Vagina (tissue), 2 donors: ENCODE measurements at regions not wholly inside any gene's neighbourhood (a gene's known extent, or its start where the extent isn't known, plus 50 kb on each side); places are given as distances from the start of the nearest gene placed in this dataset.

ENCODE experiments used
- DNase-seq, 2 donors: peaks; one replicate each; pipeline ENCODE4 v3.0.0-alpha.2; 2017; ENCODE audit errors: extremely low spot score in 2 of 2
- H3K27ac ChIP-seq: fragments of 200-600 bp; sonication (generic); one replicate; pipeline ENCODE4 v1.5.1; 2019
- H3K27me3 ChIP-seq: fragments of 200-600 bp; sonication (generic); one replicate; pipeline ENCODE4 v1.5.1; 2019
- H3K36me3 ChIP-seq, 2 donors: fragments of 200-600 bp; sonication (generic); one replicate each; pipeline ENCODE4 v1.5.1; 2017 to 2019
- H3K4me1 ChIP-seq: fragments of 200-600 bp; sonication (generic); one replicate; pipeline ENCODE4 v1.5.1; 2019
- H3K4me3 ChIP-seq, 2 donors: fragments of 200-600 bp; sonication (generic); 1 replicate in 1 of 2; 2 replicates in 1 of 2; pipeline ENCODE4 v1.5.1; 2016 to 2019
- H3K9me3 ChIP-seq: fragments of 200-600 bp; sonication (generic); one replicate; pipeline ENCODE4 v1.5.1; 2019
- POLR2A ChIP-seq, 2 donors: fragments of 450-650 bp; IDR thresholded peaks; one replicate each; pipeline ENCODE4 v1.6.1; 2017; ENCODE audit warnings: antibody characterized with exemption in 2 of 2, mild to moderate bottlenecking in 2 of 2, moderate library complexity in 2 of 2
- POLR2AphosphoS5 ChIP-seq, 2 donors: sonication (generic); formaldehyde crosslinking; IDR thresholded peaks; one replicate each; pipeline ENCODE4 v1.9.0; 2017; ENCODE audit warnings: antibody characterized with exemption in 2 of 2, mild to moderate bottlenecking in 2 of 2, low read depth in 1 of 2; ENCODE audit not compliant: insufficient read depth in 1 of 2
- intact Hi-C: fragments of 100-400 bp; cut with DNase I; formaldehyde crosslinking; loops from one replicate; pipeline ENCODE4 v1.15.1; 2023
- TF ChIP-seq, protein P1 (sequence below), 3 experiments: fragments of 450-650 bp in 2 of 3; fragments of 200-600 bp in 1 of 3; sonication (generic) in 1 of 3; IDR thresholded peaks; one replicate each; pipeline ENCODE4 v1.5.1; 2017 to 2019; ENCODE audit warnings: antibody characterized with exemption in 3 of 3, mild to moderate bottlenecking in 2 of 3, moderate library complexity in 2 of 3

DNA sequence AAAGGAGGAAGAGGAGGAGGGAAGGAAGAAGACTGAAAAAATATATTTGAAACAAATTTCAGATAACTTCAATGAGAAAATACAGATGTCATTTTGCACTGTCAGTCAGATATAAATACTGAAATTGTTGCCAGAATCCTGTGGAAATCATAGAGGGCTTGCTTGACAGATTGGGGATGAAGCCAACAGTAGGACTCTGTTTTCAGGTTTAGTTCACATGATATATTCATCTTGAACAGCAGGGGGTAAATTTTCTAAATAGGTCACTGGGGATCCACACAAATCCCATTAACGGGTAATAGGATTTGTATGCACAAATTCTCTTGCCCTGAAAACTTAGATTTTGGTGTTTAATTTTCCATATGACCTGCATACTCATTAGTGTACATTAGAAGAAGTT lies 103.3 kb upstream of the PCDH18 start:
- intact Hi-C loops, result no loop called here
- TF ChIP-seq POLR2A (IDR thresholded peaks at IDR 0.05) (no peak), POLR2AphosphoS5 (IDR thresholded peaks at IDR 0.05; ENCODE audit: insufficient read depth in 1 of 2, low read depth in 1 of 2) (no peak)
- TF ChIP-seq, protein P1, sequence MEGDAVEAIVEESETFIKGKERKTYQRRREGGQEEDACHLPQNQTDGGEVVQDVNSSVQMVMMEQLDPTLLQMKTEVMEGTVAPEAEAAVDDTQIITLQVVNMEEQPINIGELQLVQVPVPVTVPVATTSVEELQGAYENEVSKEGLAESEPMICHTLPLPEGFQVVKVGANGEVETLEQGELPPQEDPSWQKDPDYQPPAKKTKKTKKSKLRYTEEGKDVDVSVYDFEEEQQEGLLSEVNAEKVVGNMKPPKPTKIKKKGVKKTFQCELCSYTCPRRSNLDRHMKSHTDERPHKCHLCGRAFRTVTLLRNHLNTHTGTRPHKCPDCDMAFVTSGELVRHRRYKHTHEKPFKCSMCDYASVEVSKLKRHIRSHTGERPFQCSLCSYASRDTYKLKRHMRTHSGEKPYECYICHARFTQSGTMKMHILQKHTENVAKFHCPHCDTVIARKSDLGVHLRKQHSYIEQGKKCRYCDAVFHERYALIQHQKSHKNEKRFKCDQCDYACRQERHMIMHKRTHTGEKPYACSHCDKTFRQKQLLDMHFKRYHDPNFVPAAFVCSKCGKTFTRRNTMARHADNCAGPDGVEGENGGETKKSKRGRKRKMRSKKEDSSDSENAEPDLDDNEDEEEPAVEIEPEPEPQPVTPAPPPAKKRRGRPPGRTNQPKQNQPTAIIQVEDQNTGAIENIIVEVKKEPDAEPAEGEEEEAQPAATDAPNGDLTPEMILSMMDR (IDR thresholded peaks at IDR 0.05), result no peak
- DNase-seq, result no peak
- Histone ChIP-seq H3K27me3 (no peaks in the 10 kb centered on the region), H3K36me3 (no peaks in the 10 kb centered on the region), H3K4me3 (no peak overlapping the region), H3K27ac (no peak overlapping the region), H3K4me1 (no peaks in the 10 kb centered on the region), H3K9me3 (no peaks in the 10 kb centered on the region)

DNA sequence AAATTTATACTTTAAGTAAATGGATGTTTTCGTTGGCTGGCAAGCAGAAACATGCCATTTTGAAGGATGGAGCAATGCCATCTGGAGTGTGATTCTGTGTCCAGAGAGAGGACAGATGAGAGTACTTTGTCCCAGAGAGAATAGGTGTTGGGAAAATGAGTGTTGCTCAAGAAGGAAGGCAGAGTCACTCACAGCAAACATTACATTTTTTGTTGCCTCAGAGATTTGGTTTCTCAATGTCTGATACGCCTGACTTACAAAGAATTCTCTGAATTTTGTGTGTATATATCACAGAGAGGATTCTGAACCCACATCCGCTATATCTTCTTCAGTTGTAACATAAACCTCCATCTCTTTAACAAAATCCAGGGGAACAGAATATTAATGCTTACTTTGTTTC lies 102.8 kb upstream of the PCDH18 start:
- no peaks in the 10 kb centered on the region for H3K9me3 ChIP-seq

DNA sequence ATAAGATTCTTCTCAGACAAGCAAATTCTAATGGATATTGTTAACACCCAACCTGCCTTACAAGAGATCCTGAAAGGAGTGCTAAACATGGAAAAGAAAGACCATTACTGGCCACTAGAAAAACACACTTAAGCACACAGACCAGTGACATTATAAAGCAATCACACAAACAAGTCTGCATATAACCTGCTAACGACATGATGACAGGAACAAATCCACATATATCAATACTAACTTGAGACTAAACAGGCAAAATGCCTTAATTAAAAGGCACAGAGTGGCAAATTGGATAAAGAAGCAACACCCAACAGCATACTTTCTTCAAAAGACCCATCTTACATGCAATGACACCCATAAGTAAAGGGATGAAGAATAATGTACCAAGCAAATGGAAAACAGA lies 100.5 kb upstream of the PCDH18 start:
- no peaks in the 10 kb centered on the region for H3K27me3 ChIP-seq
- TF ChIP-seq POLR2AphosphoS5 (IDR thresholded peaks at IDR 0.05; ENCODE audit: insufficient read depth in 1 of 2, low read depth in 1 of 2), result no peak
- TF ChIP-seq, protein P1 (IDR thresholded peaks at IDR 0.05), result no peak
- no peak for TF ChIP-seq POLR2A (IDR thresholded peaks at IDR 0.05)
- DNase-seq, result no peak
- H3K4me1 ChIP-seq, result no peaks in the 10 kb centered on the region
- no peaks in the 10 kb centered on the region for H3K36me3 ChIP-seq
- intact Hi-C loops, result no loop called here
- H3K27ac ChIP-seq, result no peak overlapping the region
- H3K4me3 ChIP-seq, result no peak overlapping the region
- H3K9me3 ChIP-seq, result no peaks in the 10 kb centered on the region

More for the DNA sequence above, 102.8 kb upstream of the PCDH18 start:
- TF ChIP-seq, protein P1 (IDR thresholded peaks at IDR 0.05), result no peak
- TF ChIP-seq POLR2AphosphoS5 (IDR thresholded peaks at IDR 0.05; ENCODE audit: insufficient read depth in 1 of 2, low read depth in 1 of 2) (no peak), POLR2A (IDR thresholded peaks at IDR 0.05) (no peak)
- intact Hi-C loops, result no loop called here
- H3K27me3 ChIP-seq, result no peaks in the 10 kb centered on the region
- no peak for DNase-seq
- no peak overlapping the region for H3K27ac ChIP-seq
- H3K4me1 ChIP-seq, result no peaks in the 10 kb centered on the region
- H3K36me3 ChIP-seq, result no peaks in the 10 kb centered on the region
- H3K4me3 ChIP-seq, result no peak overlapping the region

DNA sequence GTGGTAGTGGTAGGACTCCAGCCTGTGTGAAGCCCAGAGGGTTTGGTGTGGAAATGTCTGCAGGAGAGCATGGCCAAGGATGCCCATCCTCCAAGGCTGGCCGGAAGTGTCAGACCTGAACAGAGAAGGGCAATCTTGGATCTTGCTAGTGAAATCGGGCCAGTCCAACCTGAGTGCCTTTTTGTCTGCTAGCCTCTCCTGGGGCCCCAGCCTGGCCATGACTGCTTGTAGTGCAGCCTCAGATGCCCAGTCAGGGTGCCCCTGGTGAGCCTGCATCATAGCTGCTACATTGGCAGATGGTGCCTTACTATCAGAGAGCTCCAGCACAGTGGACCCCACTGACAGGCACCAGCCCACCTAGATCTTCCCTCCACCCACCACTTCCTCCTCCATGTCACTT lies 99.3 kb upstream of the PCDH18 start:
- Histone ChIP-seq H3K36me3 (no peaks in the 10 kb centered on the region), H3K4me1 (no peaks in the 10 kb centered on the region), H3K27ac (no peak overlapping the region), H3K27me3 (no peaks in the 10 kb centered on the region), H3K4me3 (no peak overlapping the region), H3K9me3 (no peaks in the 10 kb centered on the region)
- intact Hi-C loops, result no loop called here
- DNase-seq, result no peak
- no peak for TF ChIP-seq POLR2AphosphoS5 (IDR thresholded peaks at IDR 0.05; ENCODE audit: insufficient read depth in 1 of 2, low read depth in 1 of 2)
- TF ChIP-seq, protein P1 (IDR thresholded peaks at IDR 0.05), result no peak
- TF ChIP-seq POLR2A (IDR thresholded peaks at IDR 0.05), result no peak

DNA sequence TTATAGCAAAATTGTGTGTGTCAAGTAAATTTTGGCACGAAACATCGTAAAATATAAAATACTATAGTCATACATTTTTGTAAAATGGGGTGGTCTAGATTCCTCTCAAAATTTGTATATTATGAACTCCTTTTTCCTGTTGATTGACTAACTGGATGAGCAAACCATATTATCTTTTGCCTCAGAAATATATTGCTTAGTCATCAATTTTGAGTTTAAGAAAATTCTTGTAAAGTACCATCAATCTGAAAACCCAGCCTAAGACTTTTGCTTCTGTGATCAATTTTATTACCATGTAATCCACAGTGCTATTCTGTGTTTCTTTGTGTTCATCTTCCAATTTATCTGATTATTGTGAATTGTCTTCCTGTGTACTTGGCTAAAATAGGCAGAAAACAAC lies 98.0 kb upstream of the PCDH18 start:
- intact Hi-C loops, result no loop called here
- no peak overlapping the region for H3K4me3 ChIP-seq
- no peaks in the 10 kb centered on the region for H3K27me3 ChIP-seq
- H3K9me3 ChIP-seq, result no peaks in the 10 kb centered on the region
- no peak overlapping the region for H3K27ac ChIP-seq
- no peaks in the 10 kb centered on the region for H3K4me1 ChIP-seq
- TF ChIP-seq, protein P1 (IDR thresholded peaks at IDR 0.05), result no peak
- TF ChIP-seq POLR2A (IDR thresholded peaks at IDR 0.05), result no peak
- TF ChIP-seq POLR2AphosphoS5 (IDR thresholded peaks at IDR 0.05; ENCODE audit: insufficient read depth in 1 of 2, low read depth in 1 of 2), result no peak
- no peak for DNase-seq
- H3K36me3 ChIP-seq, result no peaks in the 10 kb centered on the region
